Body of pancreas (tissue), 4 donors: ENCODE measurements at regions not wholly inside any gene's neighbourhood (a gene's known extent, or its start where the extent isn't known, plus 50 kb on each side); places are given as distances from the start of the nearest gene placed in this dataset.

Experiments
- ATAC-seq: fragments of 150-250 bp; one replicate; pipeline ENCODE4 v1.9.1; 2016
- DNase-seq, 4 donors: peaks; one replicate each; pipeline ENCODE4 v3.0.0-alpha.2; 2019
- H3K27ac ChIP-seq, 4 donors: fragments of 200-600 bp; sonication (generic); 1 replicate in 3 of 4; 2 replicates in 1 of 4; pipeline versions ENCODE4 v1.5.1 to v1.6.1; 2016 to 2019; ENCODE audit warnings: mild to moderate bottlenecking in 1 of 4, mixed read lengths in 1 of 4, moderate library complexity in 1 of 4
- H3K27me3 ChIP-seq, 2 donors: fragments of 200-600 bp; sonication (generic); one replicate each; pipeline ENCODE4 v1.6.0; 2016; ENCODE audit warnings: mild to moderate bottlenecking in 1 of 2
- H3K36me3 ChIP-seq, 2 donors: fragments of 200-600 bp; sonication (generic); replicated peaks in 1 of 2; 2 replicates each; pipeline ENCODE4 v1.5.1; 2016; ENCODE audit warnings: low read depth in 2 of 2; ENCODE audit not compliant: insufficient read depth in 1 of 2
- H3K4me1 ChIP-seq: fragments of 200-600 bp; sonication (generic); one replicate; pipeline ENCODE4 v1.6.0; 2016
- H3K4me3 ChIP-seq, 2 donors: fragments of 200-600 bp; sonication (generic); 1 replicate in 1 of 2; 2 replicates in 1 of 2; pipeline ENCODE4 v1.5.1; 2016 to 2019
- H3K9me3 ChIP-seq, 3 donors: fragments of 200-600 bp; sonication (generic); 1 replicate in 2 of 3; 2 replicates in 1 of 3; pipeline ENCODE4 v1.5.1; 2016
- POLR2A ChIP-seq, 3 donors: fragments of 450-650 bp; IDR thresholded peaks; one replicate each; pipeline ENCODE4 v1.6.1; 2016; ENCODE audit warnings: antibody characterized with exemption in 3 of 3, mild to moderate bottlenecking in 2 of 3
- WGBS, 2 donors: methylation state at CpG; one replicate each; pipeline ENCODE4 v1.1.5; 2017; 5-methylcytosine and 5-hydroxymethylcytosine counted together
- intact Hi-C: fragments of 100-400 bp; cut with DNase I; formaldehyde crosslinking; loops from one replicate; pipeline ENCODE4 v1.15.1; 2023
- TF ChIP-seq, protein P1 (sequence below), 7 experiments: fragments of 450-650 bp in 4 of 7; fragments of 200-600 bp in 3 of 7; sonication (generic) in 3 of 7; IDR thresholded peaks; one replicate each; pipeline ENCODE4 v1.5.1; 2016 to 2019; ENCODE audit warnings: antibody characterized with exemption in 7 of 7

GRCh38 chr5:153321478-153321877 is 169.0 kb upstream of the GRIA1 start:
- H3K27me3 ChIP-seq = no peaks in the 10 kb centered on the region
- peaks cover 6% of the 10 kb centered on the region for H3K4me1 ChIP-seq
- no peak for ATAC-seq
- DNase-seq = peak; percentile 36 to 80 (median 50)
- no peaks in the 10 kb centered on the region for H3K9me3 ChIP-seq
- H3K4me3 ChIP-seq = no peak overlapping the region
- H3K36me3 ChIP-seq = no peaks in the 10 kb centered on the region
- WGBS, 2 donors = 38 to 47% methylated on average over 1 of the region's 1 CpG
- H3K27ac ChIP-seq = no peak overlapping the region
- intact Hi-C loops = no loop called here
- TF ChIP-seq, protein P1, sequence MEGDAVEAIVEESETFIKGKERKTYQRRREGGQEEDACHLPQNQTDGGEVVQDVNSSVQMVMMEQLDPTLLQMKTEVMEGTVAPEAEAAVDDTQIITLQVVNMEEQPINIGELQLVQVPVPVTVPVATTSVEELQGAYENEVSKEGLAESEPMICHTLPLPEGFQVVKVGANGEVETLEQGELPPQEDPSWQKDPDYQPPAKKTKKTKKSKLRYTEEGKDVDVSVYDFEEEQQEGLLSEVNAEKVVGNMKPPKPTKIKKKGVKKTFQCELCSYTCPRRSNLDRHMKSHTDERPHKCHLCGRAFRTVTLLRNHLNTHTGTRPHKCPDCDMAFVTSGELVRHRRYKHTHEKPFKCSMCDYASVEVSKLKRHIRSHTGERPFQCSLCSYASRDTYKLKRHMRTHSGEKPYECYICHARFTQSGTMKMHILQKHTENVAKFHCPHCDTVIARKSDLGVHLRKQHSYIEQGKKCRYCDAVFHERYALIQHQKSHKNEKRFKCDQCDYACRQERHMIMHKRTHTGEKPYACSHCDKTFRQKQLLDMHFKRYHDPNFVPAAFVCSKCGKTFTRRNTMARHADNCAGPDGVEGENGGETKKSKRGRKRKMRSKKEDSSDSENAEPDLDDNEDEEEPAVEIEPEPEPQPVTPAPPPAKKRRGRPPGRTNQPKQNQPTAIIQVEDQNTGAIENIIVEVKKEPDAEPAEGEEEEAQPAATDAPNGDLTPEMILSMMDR (IDR thresholded peaks at IDR 0.05) = no peak
- no peak for TF ChIP-seq POLR2A (IDR thresholded peaks at IDR 0.05)

DNA sequence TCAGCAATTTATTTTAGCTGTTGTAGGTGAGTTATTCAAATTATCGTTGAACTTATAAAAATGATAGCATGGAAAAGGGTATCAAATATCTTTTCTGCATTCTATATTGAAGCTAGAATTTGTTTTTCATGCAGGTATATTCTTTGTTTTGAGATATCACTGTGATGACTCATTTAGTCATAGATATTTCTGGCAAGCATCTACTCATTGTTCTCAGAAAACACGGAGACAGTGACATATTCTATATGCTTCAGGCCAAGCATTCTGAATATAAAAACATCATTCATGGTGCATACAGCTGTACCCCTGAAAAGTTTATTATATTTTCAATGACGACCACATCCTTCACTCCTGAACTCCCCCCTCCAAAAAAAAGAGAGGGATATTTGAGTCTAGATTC is 150.3 kb upstream of the GRIA1 start:
- WGBS, 2 donors = 54 to 69% methylated on average over 3 of the region's 3 CpGs
- TF ChIP-seq POLR2A (IDR thresholded peaks at IDR 0.05) = no peak
- TF ChIP-seq, protein P1 (IDR thresholded peaks at IDR 0.05) = no peak
- Histone ChIP-seq H3K9me3 (no peaks in the 10 kb centered on the region), H3K4me1 (no peaks in the 10 kb centered on the region), H3K27me3 (no peaks in the 10 kb centered on the region), H3K36me3 (no peaks in the 10 kb centered on the region), H3K27ac (no peak overlapping the region), H3K4me3 (no peak overlapping the region)
- DNase-seq = no peak
- ATAC-seq = no peak
- intact Hi-C loops = no loop called here

GRCh38 chr5:153340738-153341137 is 149.7 kb upstream of the GRIA1 start:
- Histone ChIP-seq H3K36me3 (no peaks in the 10 kb centered on the region), H3K4me1 (no peaks in the 10 kb centered on the region), H3K27me3 (no peaks in the 10 kb centered on the region), H3K27ac (no peak overlapping the region), H3K9me3 (no peaks in the 10 kb centered on the region), H3K4me3 (no peak overlapping the region)
- DNase-seq (no peak), ATAC-seq (no peak)
- WGBS, 2 donors = 71 to 72% methylated on average over 1 of the region's 1 CpG
- intact Hi-C loops = no loop called here
- TF ChIP-seq, protein P1 (IDR thresholded peaks at IDR 0.05) = no peak

DNA sequence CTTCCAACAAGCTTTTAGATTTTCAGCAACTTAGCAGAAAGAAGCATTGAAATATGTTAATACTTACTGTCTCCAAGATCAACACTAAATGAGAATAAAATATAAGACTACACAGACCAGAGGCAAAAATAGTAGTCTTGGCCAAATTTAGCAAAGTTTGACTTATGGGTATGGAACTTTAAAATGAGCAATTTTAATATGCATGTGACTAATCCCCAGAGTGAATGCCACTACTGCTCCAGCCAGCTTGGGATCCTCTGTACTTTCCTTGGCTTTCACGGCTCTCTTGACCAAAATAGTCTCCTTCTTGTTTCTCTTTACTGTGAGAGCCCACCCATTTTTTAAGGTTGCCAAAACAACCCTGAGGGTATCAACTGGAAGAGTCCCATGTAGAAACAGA is 148.0 kb upstream of the GRIA1 start:
- Histone ChIP-seq H3K27ac (no peak overlapping the region), H3K4me3 (no peak overlapping the region), H3K4me1 (no peaks in the 10 kb centered on the region), H3K9me3 (no peaks in the 10 kb centered on the region), H3K27me3 (no peaks in the 10 kb centered on the region), H3K36me3 (no peaks in the 10 kb centered on the region)
- DNase-seq (no peak), ATAC-seq (no peak)
- WGBS, 2 donors = 81 to 91% methylated on average over 1 of the region's 1 CpG
- intact Hi-C loops = no loop called here
- TF ChIP-seq POLR2A (IDR thresholded peaks at IDR 0.05) = no peak
- TF ChIP-seq, protein P1 (IDR thresholded peaks at IDR 0.05) = no peak

- DNase-seq (no peak), ATAC-seq (no peak)
- H3K4me3 ChIP-seq = no peak overlapping the region
- WGBS, 2 donors = 19 to 29% methylated on average over 1 of the region's 1 CpG
- intact Hi-C loops = no loop called here
- H3K27ac ChIP-seq = no peak overlapping the region
- no peaks in the 10 kb centered on the region for H3K4me1 ChIP-seq
- no peaks in the 10 kb centered on the region for H3K9me3 ChIP-seq
- TF ChIP-seq, protein P1 (IDR thresholded peaks at IDR 0.05) = no peak
- no peak for TF ChIP-seq POLR2A (IDR thresholded peaks at IDR 0.05)
- H3K27me3 ChIP-seq = no peaks in the 10 kb centered on the region
- H3K36me3 ChIP-seq = no peaks in the 10 kb centered on the region
Observed at GRCh38 chr5:153347611-153348010, 142.9 kb upstream of the GRIA1 start.
